ENCODE measurements at regions not wholly inside any gene's neighbourhood (a gene's known extent, or its start where the extent isn't known, plus 50 kb on each side); places are given as distances from the start of the nearest gene placed in this dataset.
A peak's percentile ranks its signal among the peaks of the same experiment; 100 is the strongest.

DNA sequence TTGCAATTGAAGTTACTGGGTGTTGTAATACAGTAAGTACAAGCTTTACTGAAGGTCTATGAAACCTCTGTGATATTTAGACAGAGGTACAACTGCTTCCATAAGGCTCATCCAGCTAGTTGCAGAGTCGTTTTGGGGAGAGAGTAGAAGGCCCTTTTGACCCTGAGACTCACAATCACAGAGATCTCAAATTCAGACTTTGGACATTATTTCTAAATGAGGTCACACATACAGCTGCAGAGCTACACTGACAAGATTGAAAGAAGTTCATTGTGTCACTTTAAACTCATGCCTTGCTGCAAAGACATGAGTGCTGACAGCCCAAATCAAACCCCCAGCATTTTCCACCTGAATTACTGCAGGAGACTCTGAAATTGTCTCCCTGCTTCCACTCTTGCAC is 205.9 kb upstream of the TMEM161B start (continued):
- TF ChIP-seq, protein P1, sequence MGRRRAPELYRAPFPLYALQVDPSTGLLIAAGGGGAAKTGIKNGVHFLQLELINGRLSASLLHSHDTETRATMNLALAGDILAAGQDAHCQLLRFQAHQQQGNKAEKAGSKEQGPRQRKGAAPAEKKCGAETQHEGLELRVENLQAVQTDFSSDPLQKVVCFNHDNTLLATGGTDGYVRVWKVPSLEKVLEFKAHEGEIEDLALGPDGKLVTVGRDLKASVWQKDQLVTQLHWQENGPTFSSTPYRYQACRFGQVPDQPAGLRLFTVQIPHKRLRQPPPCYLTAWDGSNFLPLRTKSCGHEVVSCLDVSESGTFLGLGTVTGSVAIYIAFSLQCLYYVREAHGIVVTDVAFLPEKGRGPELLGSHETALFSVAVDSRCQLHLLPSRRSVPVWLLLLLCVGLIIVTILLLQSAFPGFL (CRISPR knock-in tag; IDR thresholded peaks at IDR 0.05; ENCODE audit: borderline replicate concordance), result no peak

DNA sequence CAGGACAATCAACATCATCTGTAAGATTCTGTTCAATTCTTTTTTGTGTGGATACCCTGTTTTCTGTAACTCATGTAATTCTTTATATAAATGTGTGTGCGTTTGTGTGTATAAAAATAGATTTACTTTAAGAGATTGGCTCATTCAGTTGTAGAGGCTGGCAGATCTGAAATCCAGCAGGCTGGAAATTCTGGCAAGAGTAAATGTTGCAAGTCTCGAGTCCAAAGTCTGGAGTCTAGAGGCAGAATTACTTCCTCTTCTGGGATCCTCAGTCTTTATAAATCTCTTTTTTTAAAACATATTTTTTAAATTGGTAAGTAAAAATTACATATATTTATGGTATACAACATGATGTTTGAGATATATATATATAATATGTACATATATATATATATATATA is 202.1 kb upstream of the TMEM161B start:
- peaks cover 2% of the 10 kb centered on the region; the same call in 1 of the 2 replicates for H3K36me3 Mint-ChIP-seq
- POLR2A ChIA-PET, result no interaction called here
- no peak for ATAC-seq
- CTCF ChIA-PET, result no interaction called here
- no peaks in the 10 kb centered on the region for H3K4me1 Mint-ChIP-seq
- H3K27me3 Mint-ChIP-seq (ENCODE audit: low read depth), result no peaks in the 10 kb centered on the region
- peaks cover 9% of the 10 kb centered on the region for H3K9me3 Mint-ChIP-seq
- TF ChIP-seq, protein P2, sequence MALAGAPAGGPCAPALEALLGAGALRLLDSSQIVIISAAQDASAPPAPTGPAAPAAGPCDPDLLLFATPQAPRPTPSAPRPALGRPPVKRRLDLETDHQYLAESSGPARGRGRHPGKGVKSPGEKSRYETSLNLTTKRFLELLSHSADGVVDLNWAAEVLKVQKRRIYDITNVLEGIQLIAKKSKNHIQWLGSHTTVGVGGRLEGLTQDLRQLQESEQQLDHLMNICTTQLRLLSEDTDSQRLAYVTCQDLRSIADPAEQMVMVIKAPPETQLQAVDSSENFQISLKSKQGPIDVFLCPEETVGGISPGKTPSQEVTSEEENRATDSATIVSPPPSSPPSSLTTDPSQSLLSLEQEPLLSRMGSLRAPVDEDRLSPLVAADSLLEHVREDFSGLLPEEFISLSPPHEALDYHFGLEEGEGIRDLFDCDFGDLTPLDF (CRISPR knock-in tag; IDR thresholded peaks at IDR 0.05), result no peak
- TF ChIP-seq TEAD1 (CRISPR knock-in tag; IDR thresholded peaks at IDR 0.05), result no peak
- TF ChIP-seq ZNF396 (CRISPR knock-in tag; IDR thresholded peaks at IDR 0.05; ENCODE audit: borderline replicate concordance), result no peak
- TF ChIP-seq, protein P3, sequence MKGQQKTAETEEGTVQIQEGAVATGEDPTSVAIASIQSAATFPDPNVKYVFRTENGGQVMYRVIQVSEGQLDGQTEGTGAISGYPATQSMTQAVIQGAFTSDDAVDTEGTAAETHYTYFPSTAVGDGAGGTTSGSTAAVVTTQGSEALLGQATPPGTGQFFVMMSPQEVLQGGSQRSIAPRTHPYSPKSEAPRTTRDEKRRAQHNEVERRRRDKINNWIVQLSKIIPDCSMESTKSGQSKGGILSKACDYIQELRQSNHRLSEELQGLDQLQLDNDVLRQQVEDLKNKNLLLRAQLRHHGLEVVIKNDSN (CRISPR knock-in tag; IDR thresholded peaks at IDR 0.05), result no peak
- TF ChIP-seq, protein P4, sequence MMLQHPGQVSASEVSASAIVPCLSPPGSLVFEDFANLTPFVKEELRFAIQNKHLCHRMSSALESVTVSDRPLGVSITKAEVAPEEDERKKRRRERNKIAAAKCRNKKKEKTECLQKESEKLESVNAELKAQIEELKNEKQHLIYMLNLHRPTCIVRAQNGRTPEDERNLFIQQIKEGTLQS (CRISPR knock-in tag; conservative IDR thresholded peaks at IDR 0.05), result no peak
- TF ChIP-seq, protein P5, sequence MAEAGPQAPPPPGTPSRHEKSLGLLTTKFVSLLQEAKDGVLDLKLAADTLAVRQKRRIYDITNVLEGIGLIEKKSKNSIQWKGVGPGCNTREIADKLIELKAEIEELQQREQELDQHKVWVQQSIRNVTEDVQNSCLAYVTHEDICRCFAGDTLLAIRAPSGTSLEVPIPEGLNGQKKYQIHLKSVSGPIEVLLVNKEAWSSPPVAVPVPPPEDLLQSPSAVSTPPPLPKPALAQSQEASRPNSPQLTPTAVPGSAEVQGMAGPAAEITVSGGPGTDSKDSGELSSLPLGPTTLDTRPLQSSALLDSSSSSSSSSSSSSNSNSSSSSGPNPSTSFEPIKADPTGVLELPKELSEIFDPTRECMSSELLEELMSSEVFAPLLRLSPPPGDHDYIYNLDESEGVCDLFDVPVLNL (CRISPR knock-in tag; IDR thresholded peaks at IDR 0.05; ENCODE audit: borderline replicate concordance, low read depth), result no peak
- TF ChIP-seq, protein P6, sequence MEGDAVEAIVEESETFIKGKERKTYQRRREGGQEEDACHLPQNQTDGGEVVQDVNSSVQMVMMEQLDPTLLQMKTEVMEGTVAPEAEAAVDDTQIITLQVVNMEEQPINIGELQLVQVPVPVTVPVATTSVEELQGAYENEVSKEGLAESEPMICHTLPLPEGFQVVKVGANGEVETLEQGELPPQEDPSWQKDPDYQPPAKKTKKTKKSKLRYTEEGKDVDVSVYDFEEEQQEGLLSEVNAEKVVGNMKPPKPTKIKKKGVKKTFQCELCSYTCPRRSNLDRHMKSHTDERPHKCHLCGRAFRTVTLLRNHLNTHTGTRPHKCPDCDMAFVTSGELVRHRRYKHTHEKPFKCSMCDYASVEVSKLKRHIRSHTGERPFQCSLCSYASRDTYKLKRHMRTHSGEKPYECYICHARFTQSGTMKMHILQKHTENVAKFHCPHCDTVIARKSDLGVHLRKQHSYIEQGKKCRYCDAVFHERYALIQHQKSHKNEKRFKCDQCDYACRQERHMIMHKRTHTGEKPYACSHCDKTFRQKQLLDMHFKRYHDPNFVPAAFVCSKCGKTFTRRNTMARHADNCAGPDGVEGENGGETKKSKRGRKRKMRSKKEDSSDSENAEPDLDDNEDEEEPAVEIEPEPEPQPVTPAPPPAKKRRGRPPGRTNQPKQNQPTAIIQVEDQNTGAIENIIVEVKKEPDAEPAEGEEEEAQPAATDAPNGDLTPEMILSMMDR (IDR thresholded peaks at IDR 0.05), result no peak
- no peak overlapping the region for H3K27ac Mint-ChIP-seq
- DNase-seq (ENCODE audit: low spot score), result no peak
- H3K4me3 Mint-ChIP-seq, result no peak overlapping the region

DNA sequence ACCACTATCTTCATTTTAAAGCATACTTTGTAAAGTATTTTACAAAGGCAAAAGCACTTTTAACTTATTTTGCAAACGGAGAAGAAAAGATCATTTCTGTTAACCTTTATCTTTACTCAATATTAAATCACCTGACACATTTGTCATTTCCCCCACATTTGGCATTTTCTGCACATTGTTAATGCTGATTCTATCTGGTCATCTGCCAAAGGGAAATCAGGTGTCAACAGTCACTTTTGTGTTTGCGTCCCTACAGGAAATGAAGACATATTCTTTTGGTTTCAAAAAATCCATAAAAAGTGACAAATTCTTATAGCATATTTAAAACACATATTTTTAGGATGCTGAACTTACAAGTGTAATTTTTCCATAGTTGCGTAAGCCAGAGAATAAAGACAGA is 191.3 kb upstream of the TMEM161B start:
- no peaks in the 10 kb centered on the region for H3K36me3 Mint-ChIP-seq
- H3K27ac Mint-ChIP-seq, result no peak overlapping the region
- no peak for DNase-seq (ENCODE audit: low spot score)
- no peaks in the 10 kb centered on the region for H3K27me3 Mint-ChIP-seq (ENCODE audit: low read depth)
- ChIA-PET POLR2A (no interaction called here), CTCF (no interaction called here)
- H3K4me1 Mint-ChIP-seq, result no peaks in the 10 kb centered on the region
- no peak overlapping the region for H3K4me3 Mint-ChIP-seq
- H3K9me3 Mint-ChIP-seq, result no peaks in the 10 kb centered on the region
- TF ChIP-seq FOXP1 (CRISPR knock-in tag; IDR thresholded peaks at IDR 0.05; ENCODE audit: borderline replicate concordance), result no peak
- TF ChIP-seq, protein P7, sequence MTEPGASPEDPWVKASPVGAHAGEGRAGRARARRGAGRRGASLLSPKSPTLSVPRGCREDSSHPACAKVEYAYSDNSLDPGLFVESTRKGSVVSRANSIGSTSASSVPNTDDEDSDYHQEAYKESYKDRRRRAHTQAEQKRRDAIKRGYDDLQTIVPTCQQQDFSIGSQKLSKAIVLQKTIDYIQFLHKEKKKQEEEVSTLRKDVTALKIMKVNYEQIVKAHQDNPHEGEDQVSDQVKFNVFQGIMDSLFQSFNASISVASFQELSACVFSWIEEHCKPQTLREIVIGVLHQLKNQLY (CRISPR knock-in tag; IDR thresholded peaks at IDR 0.05), result no peak
- ATAC-seq, result no peak

DNA sequence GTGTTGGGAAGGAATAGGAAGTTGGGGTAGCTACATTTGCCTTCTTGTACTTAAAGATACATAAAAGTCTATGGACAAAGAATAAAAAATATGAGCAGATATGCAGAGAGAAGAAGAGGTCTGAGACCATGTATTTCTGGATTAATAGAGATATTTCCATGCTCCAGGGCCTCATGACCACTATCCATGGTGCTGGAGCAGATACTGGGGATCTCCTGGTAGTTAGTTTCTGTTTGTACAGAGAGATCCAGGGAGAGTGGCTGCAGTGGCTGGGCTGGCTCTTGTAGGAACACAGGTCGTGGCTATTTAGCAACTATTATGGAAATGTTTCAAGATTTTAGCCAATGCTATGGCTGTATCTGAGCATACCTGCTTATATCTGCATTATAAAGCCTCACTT is 184.2 kb upstream of the TMEM161B start:
- ATAC-seq, result peak; percentile 75
- Mint-ChIP-seq H3K36me3 (no peaks in the 10 kb centered on the region), H3K27ac (no peak overlapping the region), H3K9me3 (peaks cover 3% of the 10 kb centered on the region; the same call in 1 of the 2 replicates), H3K27me3 (ENCODE audit: low read depth) (no peaks in the 10 kb centered on the region), H3K4me3 (no peak overlapping the region), H3K4me1 (peaks cover 3% of the 10 kb centered on the region; the same call in 1 of the 2 replicates)
- ChIA-PET CTCF (no interaction called here), POLR2A (no interaction called here)
- peak; percentile 10 for DNase-seq (ENCODE audit: low spot score)
- TF ChIP-seq ZBTB21 (CRISPR knock-in tag; IDR thresholded peaks at IDR 0.05; ENCODE audit: borderline replicate concordance) (no peak), ZNF219 (CRISPR knock-in tag; IDR thresholded peaks at IDR 0.05; ENCODE audit: borderline replicate concordance) (no peak), GTF2I (CRISPR knock-in tag; conservative IDR thresholded peaks at IDR 0.05) (no peak), ZNF416 (CRISPR knock-in tag; IDR thresholded peaks at IDR 0.05) (no peak), RORB (CRISPR knock-in tag; IDR thresholded peaks at IDR 0.05) (no peak)
- TF ChIP-seq, protein P8, sequence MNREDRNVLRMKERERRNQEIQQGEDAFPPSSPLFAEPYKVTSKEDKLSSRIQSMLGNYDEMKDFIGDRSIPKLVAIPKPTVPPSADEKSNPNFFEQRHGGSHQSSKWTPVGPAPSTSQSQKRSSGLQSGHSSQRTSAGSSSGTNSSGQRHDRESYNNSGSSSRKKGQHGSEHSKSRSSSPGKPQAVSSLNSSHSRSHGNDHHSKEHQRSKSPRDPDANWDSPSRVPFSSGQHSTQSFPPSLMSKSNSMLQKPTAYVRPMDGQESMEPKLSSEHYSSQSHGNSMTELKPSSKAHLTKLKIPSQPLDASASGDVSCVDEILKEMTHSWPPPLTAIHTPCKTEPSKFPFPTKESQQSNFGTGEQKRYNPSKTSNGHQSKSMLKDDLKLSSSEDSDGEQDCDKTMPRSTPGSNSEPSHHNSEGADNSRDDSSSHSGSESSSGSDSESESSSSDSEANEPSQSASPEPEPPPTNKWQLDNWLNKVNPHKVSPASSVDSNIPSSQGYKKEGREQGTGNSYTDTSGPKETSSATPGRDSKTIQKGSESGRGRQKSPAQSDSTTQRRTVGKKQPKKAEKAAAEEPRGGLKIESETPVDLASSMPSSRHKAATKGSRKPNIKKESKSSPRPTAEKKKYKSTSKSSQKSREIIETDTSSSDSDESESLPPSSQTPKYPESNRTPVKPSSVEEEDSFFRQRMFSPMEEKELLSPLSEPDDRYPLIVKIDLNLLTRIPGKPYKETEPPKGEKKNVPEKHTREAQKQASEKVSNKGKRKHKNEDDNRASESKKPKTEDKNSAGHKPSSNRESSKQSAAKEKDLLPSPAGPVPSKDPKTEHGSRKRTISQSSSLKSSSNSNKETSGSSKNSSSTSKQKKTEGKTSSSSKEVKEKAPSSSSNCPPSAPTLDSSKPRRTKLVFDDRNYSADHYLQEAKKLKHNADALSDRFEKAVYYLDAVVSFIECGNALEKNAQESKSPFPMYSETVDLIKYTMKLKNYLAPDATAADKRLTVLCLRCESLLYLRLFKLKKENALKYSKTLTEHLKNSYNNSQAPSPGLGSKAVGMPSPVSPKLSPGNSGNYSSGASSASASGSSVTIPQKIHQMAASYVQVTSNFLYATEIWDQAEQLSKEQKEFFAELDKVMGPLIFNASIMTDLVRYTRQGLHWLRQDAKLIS (CRISPR knock-in tag; IDR thresholded peaks at IDR 0.05; ENCODE audit: borderline replicate concordance), result no peak
- TF ChIP-seq, protein P1 (CRISPR knock-in tag; IDR thresholded peaks at IDR 0.05; ENCODE audit: borderline replicate concordance), result no peak
